Neural progenitor cell (in vitro differentiated cells): ENCODE measurements at regions not wholly inside any gene's neighbourhood (a gene's known extent, or its start where the extent isn't known, plus 50 kb on each side); places are given as distances from the start of the nearest gene placed in this dataset.

ENCODE experiments used
- DNase-seq: peaks from one replicate; pipeline ENCODE4 v3.0.0-alpha.2; 2016; ENCODE audit warnings: low spot score
- H2AFZ ChIP-seq: fragments of 200-600 bp; sonication (generic); replicated peaks from 2 replicates; pipeline ENCODE4 v1.6.1; 2016; ENCODE audit warnings: antibody characterized with exemption
- H3F3A ChIP-seq: fragments of 200-600 bp; sonication (generic); 2 replicates; pipeline ENCODE4 v1.6.1; 2016; ENCODE audit warnings: antibody characterized with exemption, low read depth
- H3K27ac ChIP-seq: fragments of 200-600 bp; sonication (generic); 2 replicates; pipeline ENCODE4 v1.5.1; 2016; ENCODE audit warnings: mild to moderate bottlenecking
- H3K27me3 ChIP-seq: fragments of 200-600 bp; sonication (generic); 2 replicates; pipeline ENCODE4 v1.6.1; 2016; ENCODE audit warnings: mild to moderate bottlenecking, moderate library complexity
- H3K36me3 ChIP-seq: fragments of 200-600 bp; sonication (generic); 2 replicates; pipeline ENCODE4 v1.5.1; 2016
- H3K4me1 ChIP-seq: fragments of 200-600 bp; sonication (generic); 2 replicates; pipeline ENCODE4 v1.6.1; 2016; ENCODE audit warnings: mixed run types
- H3K4me2 ChIP-seq: fragments of 200-600 bp; sonication (generic); 2 replicates; pipeline ENCODE4 v1.6.1; 2016
- H3K4me3 ChIP-seq: fragments of 200-600 bp; sonication (generic); 2 replicates; pipeline ENCODE4 v1.5.1; 2016
- H3K79me2 ChIP-seq: fragments of 200-600 bp; sonication (generic); 2 replicates; pipeline ENCODE4 v1.6.1; 2016; ENCODE audit warnings: low read depth
- H3K9ac ChIP-seq: fragments of 200-600 bp; sonication (generic); 2 replicates; pipeline ENCODE4 v1.6.1; 2016
- H3K9me3 ChIP-seq: fragments of 200-600 bp; sonication (generic); 2 replicates; pipeline ENCODE4 v1.5.1; 2016; ENCODE audit warnings: low read depth
- H4K20me1 ChIP-seq: fragments of 200-600 bp; sonication (generic); 2 replicates; pipeline ENCODE4 v1.6.1; 2016; ENCODE audit warnings: low read depth
- H3K27ac Mint-ChIP-seq: 3 replicates; pipeline ENCODE4 v1.8.0; 2021; ENCODE audit warnings: mixed read lengths
- H3K27me3 Mint-ChIP-seq: 2 replicates; pipeline ENCODE4 v1.8.0; 2022; ENCODE audit warnings: low read depth, mild to moderate bottlenecking, inconsistent platforms, moderate library complexity, mixed read lengths; ENCODE audit not compliant: insufficient read depth
- H3K36me3 Mint-ChIP-seq: 3 replicates; pipeline ENCODE4 v1.8.0; 2021; ENCODE audit warnings: mixed read lengths
- H3K4me1 Mint-ChIP-seq: 3 replicates; pipeline ENCODE4 v1.8.0; 2021; ENCODE audit warnings: mixed read lengths
- H3K4me3 Mint-ChIP-seq: 3 replicates; pipeline ENCODE4 v1.8.0; 2021; ENCODE audit warnings: mild to moderate bottlenecking, moderate library complexity, mixed read lengths
- H3K9me3 Mint-ChIP-seq: 3 replicates; pipeline ENCODE4 v1.8.0; 2020; ENCODE audit warnings: mixed read lengths
- EZH2 ChIP-seq: fragments of 200-600 bp; sonication (generic); IDR thresholded peaks from 2 replicates; pipeline ENCODE4 v1.6.1; 2017; ENCODE audit warnings: antibody characterized with exemption, mild to moderate bottlenecking, moderate library complexity
- EZH2phosphoT487 ChIP-seq: fragments of 200-600 bp; sonication (generic); IDR thresholded peaks from 2 replicates; pipeline ENCODE4 v1.6.1; 2017; ENCODE audit warnings: antibody characterized with exemption
- TF ChIP-seq, protein P1 (sequence below): fragments of 200-600 bp; sonication (generic); IDR thresholded peaks from 2 replicates; pipeline ENCODE4 v1.5.1; 2017; ENCODE audit warnings: antibody characterized with exemption, mild to moderate bottlenecking

- Histone ChIP-seq H4K20me1 (no peaks in the 10 kb centered on the region), H3K4me1 (no peaks in the 10 kb centered on the region), H3F3A (no peaks in the 10 kb centered on the region), H3K4me3 (no peak overlapping the region), H3K79me2 (no peaks in the 10 kb centered on the region), H3K9ac (no peak overlapping the region), H3K27me3 (no peaks in the 10 kb centered on the region), H3K27ac (no peak overlapping the region), H3K36me3 (no peaks in the 10 kb centered on the region), H3K4me2 (no peak overlapping the region), H2AFZ (no peak overlapping the region), H3K9me3 (no peaks in the 10 kb centered on the region)
- Mint-ChIP-seq H3K4me1 (no peaks in the 10 kb centered on the region), H3K4me3 (no peak overlapping the region), H3K27me3 (no peaks in the 10 kb centered on the region), H3K27ac (no peak overlapping the region), H3K36me3 (no peaks in the 10 kb centered on the region), H3K9me3 (no peaks in the 10 kb centered on the region)
- no peak for DNase-seq
- TF ChIP-seq EZH2phosphoT487 (no peak), EZH2 (no peak)
- TF ChIP-seq, protein P1, sequence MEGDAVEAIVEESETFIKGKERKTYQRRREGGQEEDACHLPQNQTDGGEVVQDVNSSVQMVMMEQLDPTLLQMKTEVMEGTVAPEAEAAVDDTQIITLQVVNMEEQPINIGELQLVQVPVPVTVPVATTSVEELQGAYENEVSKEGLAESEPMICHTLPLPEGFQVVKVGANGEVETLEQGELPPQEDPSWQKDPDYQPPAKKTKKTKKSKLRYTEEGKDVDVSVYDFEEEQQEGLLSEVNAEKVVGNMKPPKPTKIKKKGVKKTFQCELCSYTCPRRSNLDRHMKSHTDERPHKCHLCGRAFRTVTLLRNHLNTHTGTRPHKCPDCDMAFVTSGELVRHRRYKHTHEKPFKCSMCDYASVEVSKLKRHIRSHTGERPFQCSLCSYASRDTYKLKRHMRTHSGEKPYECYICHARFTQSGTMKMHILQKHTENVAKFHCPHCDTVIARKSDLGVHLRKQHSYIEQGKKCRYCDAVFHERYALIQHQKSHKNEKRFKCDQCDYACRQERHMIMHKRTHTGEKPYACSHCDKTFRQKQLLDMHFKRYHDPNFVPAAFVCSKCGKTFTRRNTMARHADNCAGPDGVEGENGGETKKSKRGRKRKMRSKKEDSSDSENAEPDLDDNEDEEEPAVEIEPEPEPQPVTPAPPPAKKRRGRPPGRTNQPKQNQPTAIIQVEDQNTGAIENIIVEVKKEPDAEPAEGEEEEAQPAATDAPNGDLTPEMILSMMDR, result no peak
These were observed 165.7 kb upstream of the CDH8 start for GRCh38 chr16:62201911-62202310.

DNA sequence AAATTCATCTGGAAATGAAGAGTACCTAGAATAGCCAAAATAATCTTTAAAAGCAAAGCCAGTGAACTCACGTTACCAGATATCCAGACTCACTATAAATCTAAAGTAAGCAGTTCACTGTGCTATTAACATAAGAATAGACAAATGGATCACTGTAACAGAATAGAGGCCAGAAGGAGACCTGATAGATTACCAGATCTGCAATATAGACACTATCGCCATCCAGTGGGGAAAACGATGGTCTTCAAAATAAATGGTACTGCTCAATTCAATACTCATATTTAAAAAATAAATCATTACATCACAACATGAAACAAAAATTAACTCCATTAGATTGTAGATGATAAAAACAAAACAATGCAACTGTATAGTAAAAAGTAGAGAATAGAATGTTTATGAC lies 158.6 kb upstream of the CDH8 start:
- H3K36me3 ChIP-seq, result no peaks in the 10 kb centered on the region
- H3K27me3 ChIP-seq, result no peaks in the 10 kb centered on the region
- no peaks in the 10 kb centered on the region for H3K79me2 ChIP-seq
- H3K4me2 ChIP-seq, result no peak overlapping the region
- no peaks in the 10 kb centered on the region for H3K4me1 Mint-ChIP-seq
- no peak for DNase-seq
- H3K27ac Mint-ChIP-seq, result no peak overlapping the region
- H3K36me3 Mint-ChIP-seq, result no peaks in the 10 kb centered on the region
- no peak overlapping the region for H2AFZ ChIP-seq
- H3K9me3 Mint-ChIP-seq, result peaks cover 2% of the 10 kb centered on the region
- no peaks in the 10 kb centered on the region for H3K27me3 Mint-ChIP-seq
- H4K20me1 ChIP-seq, result no peaks in the 10 kb centered on the region
- H3K4me3 Mint-ChIP-seq, result no peak overlapping the region
- no peaks in the 10 kb centered on the region for H3F3A ChIP-seq
- TF ChIP-seq, protein P1, result peak; percentile 40
- no peak for TF ChIP-seq EZH2
- H3K9ac ChIP-seq, result no peak overlapping the region
- no peaks in the 10 kb centered on the region for H3K4me1 ChIP-seq
- H3K9me3 ChIP-seq, result no peaks in the 10 kb centered on the region
- no peak overlapping the region for H3K4me3 ChIP-seq
- no peak overlapping the region for H3K27ac ChIP-seq

DNA sequence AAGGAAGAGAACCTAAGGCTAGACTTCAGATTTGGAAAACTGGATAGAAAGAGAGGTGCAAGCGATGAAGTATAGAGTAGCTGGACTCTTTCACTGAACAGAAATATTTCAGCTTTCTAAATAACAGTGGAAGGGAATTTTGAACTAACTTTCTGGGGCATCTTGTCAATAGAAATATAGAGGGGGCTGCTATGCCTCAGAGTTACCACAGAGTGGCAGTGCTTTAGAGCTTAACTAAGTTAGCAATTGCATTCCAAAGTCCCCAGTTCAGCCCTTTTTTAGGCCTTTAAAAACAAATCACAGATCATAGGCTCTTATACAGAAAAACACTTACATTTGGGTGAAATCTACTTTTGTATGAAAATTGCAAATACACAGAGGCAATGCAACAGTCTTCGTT lies 154.2 kb upstream of the CDH8 start:
- no peaks in the 10 kb centered on the region for H3F3A ChIP-seq
- DNase-seq, result peak; percentile 81
- no peaks in the 10 kb centered on the region for H3K9me3 ChIP-seq
- no peaks in the 10 kb centered on the region for H3K27me3 ChIP-seq
- H3K27ac ChIP-seq, result no peak overlapping the region
- H3K9ac ChIP-seq, result no peak overlapping the region
- H3K4me1 Mint-ChIP-seq, result no peaks in the 10 kb centered on the region
- peak overlapping the region; percentile 43 for H2AFZ ChIP-seq
- H3K27ac Mint-ChIP-seq, result no peak overlapping the region
- H3K9me3 Mint-ChIP-seq, result peaks cover 2% of the 10 kb centered on the region
- H3K4me2 ChIP-seq, result no peak overlapping the region
- TF ChIP-seq EZH2, result no peak
- TF ChIP-seq, protein P1, result peak; percentile 87
- no peaks in the 10 kb centered on the region for H3K4me1 ChIP-seq
- no peaks in the 10 kb centered on the region for H3K27me3 Mint-ChIP-seq
- no peaks in the 10 kb centered on the region for H3K36me3 Mint-ChIP-seq
- H3K79me2 ChIP-seq, result no peaks in the 10 kb centered on the region
- H3K4me3 Mint-ChIP-seq, result no peak overlapping the region
- no peaks in the 10 kb centered on the region for H4K20me1 ChIP-seq
- no peak overlapping the region for H3K4me3 ChIP-seq
- no peaks in the 10 kb centered on the region for H3K36me3 ChIP-seq
